ENCODE measurements at regions not wholly inside any gene's neighbourhood (a gene's known extent, or its start where the extent isn't known, plus 50 kb on each side); places are given as distances from the start of the nearest gene placed in this dataset.

DNA sequence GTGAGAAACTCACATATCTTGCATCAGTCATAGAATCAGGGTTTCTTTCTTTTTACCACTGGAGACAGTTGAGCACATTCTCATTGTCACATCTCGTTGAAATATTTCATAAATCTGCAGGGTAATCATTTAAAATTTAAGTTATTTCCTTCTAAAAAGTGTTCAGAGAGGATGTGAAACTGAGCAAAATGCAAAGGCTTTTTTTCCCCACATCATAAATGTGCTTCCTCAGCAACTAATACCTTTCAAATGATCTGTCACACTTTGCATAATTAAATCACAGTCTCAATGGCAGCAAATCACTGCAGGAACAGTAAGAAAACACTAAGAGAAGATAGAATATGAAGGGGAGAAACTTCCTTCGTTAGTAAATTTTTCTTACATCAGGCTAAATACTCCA, 187.5 kb downstream of the EVX1 start:
- TF ChIP-seq SUZ12 (IDR thresholded peaks at IDR 0.05; ENCODE audit: extremely low read depth, insufficient read depth, insufficient read length) (no peak), ZNF274 (IDR thresholded peaks at IDR 0.05; ENCODE audit: low read depth, low read length) (no peak), YY1 (IDR thresholded peaks at IDR 0.05; ENCODE audit: insufficient read depth, insufficient read length) (no peak)
